ENCODE measurements at regions not wholly inside any gene's neighbourhood (a gene's known extent, or its start where the extent isn't known, plus 50 kb on each side); places are given as distances from the start of the nearest gene placed in this dataset.

- intact Hi-C loops (cut with micrococcal nuclease) (no loop called here), in situ Hi-C loops (cut with MboI) (no loop called here)
- Histone ChIP-seq H3K27ac (ENCODE audit: extremely low read depth, low read depth, low read length) (no peak overlapping the region), H3K4me1 (replicated peaks in 1 of 2; ENCODE audit: control insufficient read depth in 2 of 2, insufficient read depth in 2 of 2, low read length in 2 of 2) (no peaks in the 10 kb centered on the region), H3K9ac (ENCODE audit: insufficient read depth in 1 of 2, low read depth in 2 of 2, low read length in 2 of 2) (no peak overlapping the region), H3K4me3 (no peak overlapping the region), H4K20me1 (replicated peaks; ENCODE audit: control insufficient read depth, insufficient read depth, low read length) (no peaks in the 10 kb centered on the region), H3K9me1 (ENCODE audit: control insufficient read depth, insufficient read depth, low read length) (no peaks in the 10 kb centered on the region), H3K27me3 (ENCODE audit: control insufficient read depth in 2 of 2, insufficient read depth in 2 of 2, low read length in 2 of 2) (no peaks in the 10 kb centered on the region), H3K9me3 (replicated peaks; ENCODE audit: control insufficient read depth, insufficient read depth, low read depth, low read length) (no peaks in the 10 kb centered on the region; the same call in 1 of the 2 replicates), H3K79me2 (ENCODE audit: control insufficient read depth, insufficient read depth, low read length) (no peaks in the 10 kb centered on the region), H3K4me2 (ENCODE audit: insufficient read depth, low read length) (no peak overlapping the region), H3K36me3 (ENCODE audit: control insufficient read depth, insufficient read depth, low read length) (no peaks in the 10 kb centered on the region), H2AFZ (ENCODE audit: low read depth, low read length) (no peak overlapping the region)
- no peak for TF ChIP-seq CREB1 (IDR thresholded peaks at IDR 0.05)
- no peak for TF ChIP-seq CREB1 (CRISPR knock-in tag; IDR thresholded peaks at IDR 0.05)
- no peak for TF ChIP-seq RBM39 (optimal IDR thresholded peaks at IDR 0.05; ENCODE audit: low read depth, low read length)
- TF ChIP-seq ZFX (CRISPR knock-in tag; IDR thresholded peaks at IDR 0.05): no peak
- no peak for ATAC-seq
- no TSS peak for BruUV-seq (replicated peaks)
- ChIA-PET POLR2A (no interaction called here), CTCF (ENCODE audit: low intra/inter-chr PET ratio) (no interaction called here)
- WGBS (ENCODE audit: insufficient coverage, low coverage, missing lambda C conversion rate): 0% methylated on average over 1 of the region's 1 CpG
- no peak for FAIRE-seq
- DNase-seq (ENCODE audit: extremely low read depth in 1 of 4, low spot score in 3 of 4): no peak
These were observed 170.6 kb downstream of the PRDM9 start for GRCh38 chr5:23677996-23678395.

- POLR2A ChIA-PET: no interaction called here
- H2AFZ ChIP-seq (ENCODE audit: low read depth, low read length): no peak overlapping the region
- H3K27ac ChIP-seq (ENCODE audit: extremely low read depth, low read depth, low read length): no peak overlapping the region
- no peak overlapping the region for H3K9ac ChIP-seq (ENCODE audit: insufficient read depth in 1 of 2, low read depth in 2 of 2, low read length in 2 of 2)
- BruUV-seq (replicated peaks): no TSS peak
- H3K4me2 ChIP-seq (ENCODE audit: insufficient read depth, low read length): no peak overlapping the region
- ATAC-seq: no peak
- FAIRE-seq: no peak
- in situ Hi-C loops (cut with MboI) (no loop called here), intact Hi-C loops (cut with micrococcal nuclease) (no loop called here)
- no peaks in the 10 kb centered on the region for H3K9me1 ChIP-seq (ENCODE audit: control insufficient read depth, insufficient read depth, low read length)
- no peak overlapping the region for H3K4me3 ChIP-seq
- 0% methylated on average over 2 of the region's 2 CpGs for WGBS (ENCODE audit: insufficient coverage, low coverage, missing lambda C conversion rate)
- no peaks in the 10 kb centered on the region for H3K27me3 ChIP-seq (ENCODE audit: control insufficient read depth in 2 of 2, insufficient read depth in 2 of 2, low read length in 2 of 2)
- CTCF ChIA-PET (ENCODE audit: low intra/inter-chr PET ratio): no interaction called here
- H3K4me1 ChIP-seq (replicated peaks in 1 of 2; ENCODE audit: control insufficient read depth in 2 of 2, insufficient read depth in 2 of 2, low read length in 2 of 2): no peaks in the 10 kb centered on the region
- DNase-seq (ENCODE audit: extremely low read depth in 1 of 4, low spot score in 3 of 4): no peak
- no peaks in the 10 kb centered on the region for H3K79me2 ChIP-seq (ENCODE audit: control insufficient read depth, insufficient read depth, low read length)
- no peaks in the 10 kb centered on the region; the same call in 1 of the 2 replicates for H3K9me3 ChIP-seq (replicated peaks; ENCODE audit: control insufficient read depth, insufficient read depth, low read depth, low read length)
- H4K20me1 ChIP-seq (replicated peaks; ENCODE audit: control insufficient read depth, insufficient read depth, low read length): no peaks in the 10 kb centered on the region
- no peaks in the 10 kb centered on the region for H3K36me3 ChIP-seq (ENCODE audit: control insufficient read depth, insufficient read depth, low read length)
- TF ChIP-seq ARID4B (CRISPR knock-in tag; IDR thresholded peaks at IDR 0.05): no peak
- TF ChIP-seq NCOA1 (IDR thresholded peaks at IDR 0.05; ENCODE audit: low read depth): no peak
- TF ChIP-seq SMC3 (conservative IDR thresholded peaks at IDR 0.05; ENCODE audit: insufficient read depth, low read depth, low read length): no peak
- no peak for TF ChIP-seq TARDBP (IDR thresholded peaks at IDR 0.05)
- no peak for TF ChIP-seq GTF2E2 (tag; IDR thresholded peaks at IDR 0.05)
- TF ChIP-seq FOSL1 (tag; conservative IDR thresholded peaks at IDR 0.05): no peak
- TF ChIP-seq ZNF224 (CRISPR knock-in tag; IDR thresholded peaks at IDR 0.05): no peak
These were observed 176.7 kb downstream of the PRDM9 start for GRCh38 chr5:23684103-23684502.
